NCI-H1105 treated with DMSO at 0.1 percent for 48 hours (cell line): ENCODE measurements at regions not wholly inside any gene's neighbourhood (a gene's known extent, or its start where the extent isn't known, plus 50 kb on each side); places are given as distances from the start of the nearest gene placed in this dataset.

ENCODE experiments used
- DNase-seq: peaks from one replicate; lab custom pipeline; 2025; lab: John Stamatoyannopoulos, UW

- no peak for DNase-seq
Measured at GRCh38 chr1:61523229-61523628, 201.7 kb downstream of the TM2D1 start.

- DNase-seq, result no peak
Measured at GRCh38 chr1:61520401-61520800, 204.5 kb downstream of the TM2D1 start.

- DNase-seq, result no peak
Measured at GRCh38 chr1:61519631-61520030, 205.3 kb downstream of the TM2D1 start.

GRCh38 chr1:61518670-61519400 is 206.1 kb downstream of the TM2D1 start:
- DNase-seq, result no peak

GRCh38 chr1:61517345-61517744 is 207.6 kb downstream of the TM2D1 start:
- DNase-seq, result no peak

GRCh38 chr1:61515096-61515495 is 209.8 kb downstream of the TM2D1 start:
- no peak for DNase-seq
